GM19238 (cell line): ENCODE measurements at regions not wholly inside any gene's neighbourhood (a gene's known extent, or its start where the extent isn't known, plus 50 kb on each side); places are given as distances from the start of the nearest gene placed in this dataset.

Experiments
- DNase-seq: peaks from one replicate; pipeline ENCODE4 v3.0.0; 2011; ENCODE audit warnings: low spot score; ENCODE audit not compliant: insufficient read length

- no peak for DNase-seq
Observed at GRCh38 chr3:135460273-135460672, 505.3 kb upstream of the PPP2R3A start.

- no peak for DNase-seq
Observed at GRCh38 chr3:135471911-135472310, 493.6 kb upstream of the PPP2R3A start.

GRCh38 chr3:135473449-135473848 is 492.1 kb upstream of the PPP2R3A start:
- no peak for DNase-seq

GRCh38 chr3:135487261-135487660 is 478.3 kb upstream of the PPP2R3A start:
- DNase-seq = no peak

GRCh38 chr3:135490219-135490915 is 475.2 kb upstream of the PPP2R3A start:
- no peak for DNase-seq

GRCh38 chr3:135491491-135492205 is 473.9 kb upstream of the PPP2R3A start:
- DNase-seq = no peak

GRCh38 chr3:135495891-135496290 is 469.6 kb upstream of the PPP2R3A start:
- no peak for DNase-seq

GRCh38 chr3:135497979-135498378 is 467.5 kb upstream of the PPP2R3A start:
- DNase-seq = no peak

- no peak for DNase-seq
Observed at GRCh38 chr3:135499426-135499825, 466.1 kb upstream of the PPP2R3A start.

GRCh38 chr3:135500034-135500433 is 465.5 kb upstream of the PPP2R3A start:
- no peak for DNase-seq

GRCh38 chr3:135503065-135503759 is 462.3 kb upstream of the PPP2R3A start:
- DNase-seq = no peak

GRCh38 chr3:135503760-135504686 is 461.5 kb upstream of the PPP2R3A start:
- peak; percentile 30 for DNase-seq

- DNase-seq = no peak
Observed at GRCh38 chr3:135513106-135514059, 452.1 kb upstream of the PPP2R3A start.

- DNase-seq = no peak
Observed at GRCh38 chr3:135514060-135514448, 451.5 kb upstream of the PPP2R3A start.

GRCh38 chr3:135516143-135516542 is 449.4 kb upstream of the PPP2R3A start:
- no peak for DNase-seq

GRCh38 chr3:135528413-135529015 is 437.0 kb upstream of the PPP2R3A start:
- no peak for DNase-seq

- DNase-seq = no peak
Observed at GRCh38 chr3:135532021-135532420, 433.5 kb upstream of the PPP2R3A start.

- DNase-seq = no peak
Observed at GRCh38 chr3:135538123-135538522, 427.4 kb upstream of the PPP2R3A start.

- no peak for DNase-seq
Observed at GRCh38 chr3:135539351-135539750, 426.2 kb upstream of the PPP2R3A start.

- DNase-seq = no peak
Observed at GRCh38 chr3:135539854-135540253, 425.7 kb upstream of the PPP2R3A start.
